22Rv1 (cell line): ENCODE measurements at regions not wholly inside any gene's neighbourhood (a gene's known extent, or its start where the extent isn't known, plus 50 kb on each side); places are given as distances from the start of the nearest gene placed in this dataset.

Experiments used
- CTCF ChIP-seq: fragments of 450-650 bp; IDR thresholded peaks from 2 replicates; pipeline ENCODE4 v1.5.1; 2017; ENCODE audit warnings: mild to moderate bottlenecking
- ZFX ChIP-seq: fragments of 450-650 bp; IDR thresholded peaks from 2 replicates; pipeline ENCODE4 v1.6.1; 2017; ENCODE audit warnings: antibody characterized with exemption, borderline replicate concordance

- TF ChIP-seq CTCF (no peak), ZFX (no peak)
Measured at GRCh38 chr17:14779241-14779640, 478.4 kb downstream of the HS3ST3B1 start.
